ENCODE measurements at regions not wholly inside any gene's neighbourhood (a gene's known extent, or its start where the extent isn't known, plus 50 kb on each side); places are given as distances from the start of the nearest gene placed in this dataset.

DNA sequence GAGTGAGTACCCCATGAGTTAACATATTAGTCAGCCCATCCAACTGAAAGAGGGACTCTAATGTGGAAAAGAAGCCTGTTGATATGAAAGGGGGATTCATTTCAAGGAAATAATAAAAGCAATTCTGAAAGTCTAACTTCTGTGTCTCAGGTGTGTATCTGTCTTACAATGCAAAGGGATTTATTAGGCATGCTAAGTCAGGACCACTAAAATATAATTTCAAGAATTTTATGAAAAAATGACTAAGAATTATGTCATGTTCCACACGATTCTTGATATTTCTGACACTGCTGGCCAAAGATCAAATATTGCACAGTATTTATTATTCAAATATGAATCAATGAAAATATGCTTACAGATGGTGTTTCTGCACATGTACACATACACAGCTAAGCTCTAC, 130.8 kb downstream of the KLF12 start:
- TF ChIP-seq, protein P1, sequence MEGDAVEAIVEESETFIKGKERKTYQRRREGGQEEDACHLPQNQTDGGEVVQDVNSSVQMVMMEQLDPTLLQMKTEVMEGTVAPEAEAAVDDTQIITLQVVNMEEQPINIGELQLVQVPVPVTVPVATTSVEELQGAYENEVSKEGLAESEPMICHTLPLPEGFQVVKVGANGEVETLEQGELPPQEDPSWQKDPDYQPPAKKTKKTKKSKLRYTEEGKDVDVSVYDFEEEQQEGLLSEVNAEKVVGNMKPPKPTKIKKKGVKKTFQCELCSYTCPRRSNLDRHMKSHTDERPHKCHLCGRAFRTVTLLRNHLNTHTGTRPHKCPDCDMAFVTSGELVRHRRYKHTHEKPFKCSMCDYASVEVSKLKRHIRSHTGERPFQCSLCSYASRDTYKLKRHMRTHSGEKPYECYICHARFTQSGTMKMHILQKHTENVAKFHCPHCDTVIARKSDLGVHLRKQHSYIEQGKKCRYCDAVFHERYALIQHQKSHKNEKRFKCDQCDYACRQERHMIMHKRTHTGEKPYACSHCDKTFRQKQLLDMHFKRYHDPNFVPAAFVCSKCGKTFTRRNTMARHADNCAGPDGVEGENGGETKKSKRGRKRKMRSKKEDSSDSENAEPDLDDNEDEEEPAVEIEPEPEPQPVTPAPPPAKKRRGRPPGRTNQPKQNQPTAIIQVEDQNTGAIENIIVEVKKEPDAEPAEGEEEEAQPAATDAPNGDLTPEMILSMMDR (IDR thresholded peaks at IDR 0.05; ENCODE audit: poor library complexity, severe bottlenecking), result no peak

DNA sequence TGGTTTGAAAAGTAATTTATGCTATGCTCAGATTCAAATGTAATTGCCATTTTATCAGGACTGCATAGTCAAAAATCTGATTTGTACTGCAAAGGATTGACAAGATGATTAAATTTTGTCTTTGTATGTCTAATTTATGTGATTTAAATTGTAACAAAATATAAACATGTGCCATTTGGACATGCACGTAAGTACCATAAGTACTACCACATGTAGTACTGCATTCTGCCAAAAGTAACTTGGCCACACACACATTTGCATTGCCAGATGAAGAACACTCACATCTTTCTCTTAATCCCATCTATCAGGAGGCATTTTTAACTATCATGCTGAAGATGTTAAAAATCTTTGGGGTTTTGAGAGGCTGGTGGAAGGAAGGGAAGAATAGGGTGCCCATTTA, 133.3 kb downstream of the KLF12 start:
- H3K4me3 ChIP-seq (ENCODE audit: severe bottlenecking), result no peak overlapping the region
- TF ChIP-seq, protein P1 (IDR thresholded peaks at IDR 0.05; ENCODE audit: poor library complexity, severe bottlenecking), result no peak
- DNase-seq (ENCODE audit: low spot score) (no peak), ATAC-seq (ENCODE audit: low read depth) (no peak)
- peaks cover 6% of the 10 kb centered on the region for H3K4me1 ChIP-seq (ENCODE audit: insufficient read depth, poor library complexity, severe bottlenecking)
- no peaks in the 10 kb centered on the region for H3K27me3 ChIP-seq (ENCODE audit: insufficient read depth, poor library complexity, severe bottlenecking)
- H3K27ac ChIP-seq (ENCODE audit: poor library complexity, severe bottlenecking), result no peak overlapping the region
- no peaks in the 10 kb centered on the region for H3K9me3 ChIP-seq (ENCODE audit: severe bottlenecking)
- H3K36me3 ChIP-seq (ENCODE audit: low read depth), result no peaks in the 10 kb centered on the region

More for the DNA sequence above, 130.8 kb downstream of the KLF12 start:
- no peak overlapping the region for H3K27ac ChIP-seq (ENCODE audit: poor library complexity, severe bottlenecking)
- H3K9me3 ChIP-seq (ENCODE audit: severe bottlenecking), result no peaks in the 10 kb centered on the region
- DNase-seq (ENCODE audit: low spot score) (no peak), ATAC-seq (ENCODE audit: low read depth) (peak; percentile 21; the same call in 1 of the 3 replicates)
- H3K4me1 ChIP-seq (ENCODE audit: insufficient read depth, poor library complexity, severe bottlenecking), result peaks cover 8% of the 10 kb centered on the region
- H3K27me3 ChIP-seq (ENCODE audit: insufficient read depth, poor library complexity, severe bottlenecking), result no peaks in the 10 kb centered on the region
- H3K36me3 ChIP-seq (ENCODE audit: low read depth), result no peaks in the 10 kb centered on the region
- no peak overlapping the region for H3K4me3 ChIP-seq (ENCODE audit: severe bottlenecking)

DNA sequence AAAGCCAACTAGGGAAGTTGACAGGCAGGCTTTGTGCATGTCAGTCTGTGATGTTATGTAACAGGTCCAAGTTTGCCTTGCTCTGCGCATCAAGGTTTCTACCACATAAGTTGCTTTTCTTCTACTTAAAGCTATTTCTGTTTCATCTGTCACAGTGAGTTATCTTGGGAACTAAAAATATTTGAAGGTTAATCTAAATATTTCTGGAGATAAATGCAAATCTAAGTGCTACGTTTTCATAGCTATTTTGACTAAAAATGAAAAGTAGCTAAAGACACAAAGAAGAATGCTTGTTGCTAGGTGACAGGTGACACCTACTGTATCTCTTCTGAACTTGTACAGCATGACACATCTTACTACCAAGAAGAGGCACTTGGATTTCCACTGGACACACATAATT, 135.6 kb downstream of the KLF12 start:
- H3K4me3 ChIP-seq (ENCODE audit: severe bottlenecking), result no peak overlapping the region
- no peaks in the 10 kb centered on the region for H3K9me3 ChIP-seq (ENCODE audit: severe bottlenecking)
- no peaks in the 10 kb centered on the region for H3K36me3 ChIP-seq (ENCODE audit: low read depth)
- no peak for ATAC-seq (ENCODE audit: low read depth)
- TF ChIP-seq, protein P1 (IDR thresholded peaks at IDR 0.05; ENCODE audit: poor library complexity, severe bottlenecking), result no peak
- no peak for DNase-seq (ENCODE audit: low spot score)
- peaks cover 3% of the 10 kb centered on the region for H3K4me1 ChIP-seq (ENCODE audit: insufficient read depth, poor library complexity, severe bottlenecking)
- H3K27me3 ChIP-seq (ENCODE audit: insufficient read depth, poor library complexity, severe bottlenecking), result no peaks in the 10 kb centered on the region
- no peak overlapping the region for H3K27ac ChIP-seq (ENCODE audit: poor library complexity, severe bottlenecking)

DNA sequence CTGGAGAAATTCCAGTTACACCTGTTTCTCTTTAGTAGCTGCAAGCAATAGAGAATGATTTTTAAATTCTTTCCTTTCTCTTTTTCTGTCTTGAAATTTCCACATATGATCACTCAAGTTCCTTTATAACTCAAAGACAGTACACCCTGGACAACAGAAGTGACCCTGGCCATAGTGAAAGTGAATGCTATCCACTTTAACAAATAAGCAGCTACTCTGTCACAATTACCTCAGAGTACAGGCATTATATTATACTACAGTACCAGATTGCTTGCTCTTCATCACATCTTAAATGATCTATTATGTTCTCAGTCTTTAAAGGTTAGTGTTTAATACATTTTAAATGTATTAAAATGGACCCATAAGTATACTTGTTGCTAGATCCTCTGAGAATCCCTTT, 136.2 kb downstream of the KLF12 start:
- TF ChIP-seq, protein P1 (IDR thresholded peaks at IDR 0.05; ENCODE audit: poor library complexity, severe bottlenecking), result no peak
- H3K4me1 ChIP-seq (ENCODE audit: insufficient read depth, poor library complexity, severe bottlenecking), result no peaks in the 10 kb centered on the region
- no peaks in the 10 kb centered on the region for H3K36me3 ChIP-seq (ENCODE audit: low read depth)
- ATAC-seq (ENCODE audit: low read depth) (no peak), DNase-seq (ENCODE audit: low spot score) (no peak)
- H3K4me3 ChIP-seq (ENCODE audit: severe bottlenecking), result no peak overlapping the region
- no peak overlapping the region for H3K27ac ChIP-seq (ENCODE audit: poor library complexity, severe bottlenecking)
- H3K9me3 ChIP-seq (ENCODE audit: severe bottlenecking), result no peaks in the 10 kb centered on the region
- no peaks in the 10 kb centered on the region for H3K27me3 ChIP-seq (ENCODE audit: insufficient read depth, poor library complexity, severe bottlenecking)

DNA sequence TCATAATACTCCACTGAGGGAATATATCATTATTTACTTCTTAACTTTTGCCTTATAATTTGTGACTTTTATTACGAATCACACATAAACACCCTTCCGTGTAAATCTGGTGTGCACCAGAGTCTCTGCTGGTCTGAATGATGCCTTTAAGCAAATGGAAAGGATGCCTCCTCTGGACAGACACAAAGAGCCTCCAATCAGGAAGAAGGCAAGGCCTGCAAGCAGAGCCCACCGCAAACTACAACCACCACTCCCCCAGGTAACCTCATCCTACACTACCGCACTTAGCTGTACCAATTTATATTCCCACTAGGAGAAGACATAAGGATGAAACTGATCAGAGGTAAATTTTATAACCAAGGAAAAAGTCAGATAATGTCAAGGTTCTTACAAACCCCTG, 137.6 kb downstream of the KLF12 start:
- no peak for DNase-seq (ENCODE audit: low spot score)
- Histone ChIP-seq H3K9me3 (ENCODE audit: severe bottlenecking) (no peaks in the 10 kb centered on the region), H3K36me3 (ENCODE audit: low read depth) (no peaks in the 10 kb centered on the region), H3K27me3 (ENCODE audit: insufficient read depth, poor library complexity, severe bottlenecking) (no peaks in the 10 kb centered on the region), H3K4me1 (ENCODE audit: insufficient read depth, poor library complexity, severe bottlenecking) (no peaks in the 10 kb centered on the region), H3K27ac (ENCODE audit: poor library complexity, severe bottlenecking) (no peak overlapping the region), H3K4me3 (ENCODE audit: severe bottlenecking) (no peak overlapping the region)
- TF ChIP-seq, protein P1 (IDR thresholded peaks at IDR 0.05; ENCODE audit: poor library complexity, severe bottlenecking), result no peak
- no peak for ATAC-seq (ENCODE audit: low read depth)
